ENCODE measurements at regions not wholly inside any gene's neighbourhood (a gene's known extent, or its start where the extent isn't known, plus 50 kb on each side); places are given as distances from the start of the nearest gene placed in this dataset.

DNA sequence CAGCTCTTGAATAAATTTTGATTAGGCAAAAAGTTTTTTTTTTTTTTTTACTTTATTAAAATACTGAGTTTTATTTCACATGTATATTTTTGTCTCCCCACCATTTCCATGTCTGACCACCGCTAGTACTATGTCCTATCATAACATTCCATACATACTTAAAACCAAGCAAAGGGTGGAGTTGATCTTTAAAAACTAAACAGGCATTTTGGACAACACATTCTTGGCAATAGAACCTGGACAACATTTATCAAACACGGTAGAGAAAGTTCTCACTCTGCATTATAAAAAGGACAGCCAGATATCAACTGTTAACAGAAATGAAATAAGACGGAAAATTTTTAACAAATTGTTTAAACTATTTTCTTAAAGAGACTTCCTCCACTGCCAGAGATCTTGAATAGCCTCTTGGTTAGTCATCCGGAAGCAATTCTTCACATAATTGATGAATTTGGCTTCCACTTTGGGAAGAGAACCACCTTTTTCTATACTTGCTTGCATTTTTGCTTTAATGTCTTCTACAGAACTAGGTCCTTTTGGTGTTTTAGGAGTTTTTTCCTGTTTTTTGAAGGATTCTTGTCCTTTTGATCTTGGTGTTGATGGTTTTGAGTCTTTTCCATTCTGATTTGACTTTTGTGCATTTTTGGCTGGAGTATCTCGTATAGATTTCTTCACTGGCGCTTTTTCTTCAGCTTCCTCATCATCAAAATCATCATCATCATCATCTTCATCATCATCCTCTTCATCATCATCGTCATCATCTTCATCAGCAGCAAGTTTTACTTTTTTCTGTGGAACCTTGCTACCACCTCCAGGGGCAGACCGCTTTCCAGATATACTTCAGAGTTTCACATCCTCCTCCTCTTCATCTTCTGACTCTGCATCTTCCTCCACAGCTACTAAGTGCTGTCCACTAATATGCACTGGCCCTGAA lies 58.7 kb downstream of the POU5F2 start:
- peak in 1 of 2 experiments; percentile 7 for DNase-seq

DNA sequence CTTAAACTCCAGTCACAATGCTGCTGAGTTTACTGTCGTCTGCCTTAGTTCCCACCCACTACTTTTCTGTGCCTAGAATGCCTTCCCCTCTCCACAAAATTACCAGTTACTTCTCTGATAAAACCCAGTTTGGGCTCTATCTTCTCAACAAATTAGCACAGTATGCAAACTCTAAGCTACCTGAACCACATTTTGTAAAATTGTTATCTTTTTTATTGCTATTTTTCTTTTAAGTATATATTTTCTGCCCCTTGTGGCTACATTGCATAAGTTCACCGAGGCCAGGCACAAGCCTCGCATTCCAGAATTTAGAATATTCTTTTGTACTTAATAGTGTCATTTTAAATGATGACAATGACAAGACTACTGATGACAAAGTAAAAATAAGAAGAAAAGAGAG lies 60.0 kb downstream of the POU5F2 start:
- DNase-seq, result no peak

DNA sequence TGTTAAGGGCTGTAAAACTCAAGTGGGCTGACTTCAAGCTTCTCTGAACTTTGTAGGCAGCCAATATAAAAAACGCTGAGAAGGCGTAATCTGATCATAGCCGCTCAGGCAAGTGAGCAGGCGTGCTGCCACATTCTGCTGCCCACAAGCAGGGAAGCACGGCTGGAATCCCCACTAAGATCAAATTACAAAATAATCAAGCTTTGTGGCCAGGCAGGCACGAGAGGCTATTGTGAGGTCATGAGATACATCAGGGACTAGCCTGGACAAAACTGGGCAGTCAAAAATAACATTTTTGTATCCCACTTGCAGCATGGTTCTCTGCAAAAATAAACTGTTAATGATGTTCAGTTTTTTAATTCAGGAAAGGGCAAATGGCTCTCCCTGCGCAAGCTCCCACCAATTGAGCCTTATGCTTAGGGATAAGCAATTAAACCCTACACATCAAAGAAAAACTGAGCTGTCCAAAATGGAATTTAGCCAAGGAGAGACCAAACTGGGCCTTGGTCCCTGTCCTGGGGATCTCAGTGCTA lies 64.0 kb downstream of the POU5F2 start:
- DNase-seq, result peak; percentile 27 to 57

DNA sequence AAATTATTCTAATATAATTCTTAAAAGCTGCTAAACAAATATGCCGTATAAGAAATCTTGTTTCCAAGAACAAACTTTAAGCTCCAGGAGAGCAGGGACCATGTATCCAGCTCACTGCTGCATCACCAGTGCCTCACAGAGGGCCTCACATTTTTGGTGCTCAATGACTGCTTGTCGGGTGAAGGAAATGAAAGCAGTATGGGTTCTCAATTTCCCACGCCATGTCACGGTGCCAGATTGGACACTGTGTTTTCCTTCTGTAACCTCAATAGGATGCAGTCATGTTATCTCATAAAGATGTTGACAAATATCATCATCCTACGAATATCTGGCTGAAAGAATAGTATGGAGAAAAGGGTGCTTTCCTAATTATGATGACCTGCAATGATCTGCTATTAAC lies 64.7 kb downstream of the POU5F2 start:
- no peak for DNase-seq

DNA sequence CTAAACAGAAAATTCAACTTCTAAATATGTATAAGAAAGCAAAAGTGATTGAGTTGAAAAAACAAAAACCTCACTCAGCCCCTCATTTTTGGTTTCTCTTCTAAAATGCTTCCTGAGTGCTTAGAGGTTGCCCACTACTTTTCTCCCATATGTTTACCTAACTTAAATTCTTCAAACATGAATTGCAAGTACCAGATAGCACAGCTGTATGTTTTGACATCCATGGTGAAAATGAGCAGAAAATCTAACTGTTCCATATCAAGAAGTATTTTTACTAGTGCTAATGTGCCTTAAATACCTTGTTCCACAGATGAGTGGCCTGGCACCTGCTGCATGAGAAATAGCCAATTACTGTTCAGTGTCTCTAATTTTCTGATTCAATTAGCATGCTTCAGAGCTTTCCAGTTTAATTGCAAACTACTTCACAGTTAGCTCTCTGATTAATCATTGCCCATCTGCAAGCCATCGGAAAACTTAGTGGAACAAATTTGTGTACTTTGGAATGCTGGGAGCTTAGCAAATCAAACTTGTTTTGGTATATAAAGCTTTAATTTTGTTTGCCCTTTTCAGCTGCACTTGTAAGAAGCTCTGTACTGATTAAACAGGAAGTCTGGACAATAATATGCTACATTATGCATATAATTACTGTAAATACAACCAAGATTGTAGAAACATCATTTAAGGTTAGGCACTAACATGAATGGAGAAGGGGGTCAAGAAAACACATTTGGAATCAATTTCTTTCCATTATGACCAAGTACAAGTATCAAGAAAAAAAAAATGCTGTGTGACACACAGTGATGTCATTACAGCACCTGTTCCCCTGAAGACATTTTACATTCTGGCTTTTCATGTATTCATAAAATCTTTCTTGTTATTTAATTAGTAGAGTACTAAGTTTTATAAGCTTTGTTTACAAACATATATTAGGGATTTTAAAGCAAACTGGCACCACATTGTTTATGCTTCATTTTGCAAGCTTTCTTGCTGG lies 65.6 kb downstream of the POU5F2 start:
- peak; percentile 41 to 87 for DNase-seq

DNA sequence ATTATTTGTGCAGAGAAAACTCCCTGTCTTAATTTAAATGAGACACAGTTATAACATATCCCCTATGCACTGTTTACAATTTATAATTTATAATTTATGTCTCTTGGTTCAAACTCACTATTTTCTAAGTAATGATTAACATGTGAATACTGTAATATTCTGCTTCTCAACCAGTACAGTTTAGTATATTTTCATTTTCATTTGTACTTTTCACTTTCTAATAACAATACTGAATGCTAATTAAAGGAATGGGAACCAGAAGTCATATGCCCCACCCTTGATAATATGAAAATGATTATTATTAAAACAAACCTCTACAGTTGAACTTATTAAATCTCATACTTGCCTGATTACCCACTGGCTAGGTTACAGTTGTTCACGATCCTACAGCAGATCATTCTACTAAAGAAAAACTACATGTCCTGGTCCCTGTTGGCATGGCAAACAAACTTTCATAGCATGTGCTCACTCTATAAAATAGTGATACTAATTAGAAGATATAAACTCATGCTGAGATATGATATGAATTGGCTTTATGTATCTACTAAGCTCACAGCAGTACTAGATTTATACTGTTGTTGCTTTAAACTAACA lies 66.4 kb downstream of the POU5F2 start:
- DNase-seq, result no peak

DNA sequence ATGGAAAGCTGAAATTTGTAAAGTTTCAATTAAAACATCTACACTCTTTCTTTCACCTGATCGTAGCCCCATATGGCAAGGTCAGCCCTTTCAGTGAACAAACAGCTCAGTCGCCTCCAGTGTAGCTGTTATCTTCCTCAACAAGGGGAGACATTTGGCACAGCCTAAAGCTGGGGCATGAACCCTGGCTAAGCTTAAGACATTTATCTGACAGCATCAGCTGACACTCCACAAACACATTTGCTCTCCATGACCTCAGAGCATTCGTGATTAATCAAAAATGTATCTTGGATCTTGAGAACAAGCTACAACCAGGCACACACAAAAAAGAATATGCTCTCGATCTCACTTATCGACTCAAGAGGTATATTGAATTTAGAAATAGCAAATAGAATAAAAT lies 67.3 kb downstream of the POU5F2 start:
- no peak for DNase-seq

DNA sequence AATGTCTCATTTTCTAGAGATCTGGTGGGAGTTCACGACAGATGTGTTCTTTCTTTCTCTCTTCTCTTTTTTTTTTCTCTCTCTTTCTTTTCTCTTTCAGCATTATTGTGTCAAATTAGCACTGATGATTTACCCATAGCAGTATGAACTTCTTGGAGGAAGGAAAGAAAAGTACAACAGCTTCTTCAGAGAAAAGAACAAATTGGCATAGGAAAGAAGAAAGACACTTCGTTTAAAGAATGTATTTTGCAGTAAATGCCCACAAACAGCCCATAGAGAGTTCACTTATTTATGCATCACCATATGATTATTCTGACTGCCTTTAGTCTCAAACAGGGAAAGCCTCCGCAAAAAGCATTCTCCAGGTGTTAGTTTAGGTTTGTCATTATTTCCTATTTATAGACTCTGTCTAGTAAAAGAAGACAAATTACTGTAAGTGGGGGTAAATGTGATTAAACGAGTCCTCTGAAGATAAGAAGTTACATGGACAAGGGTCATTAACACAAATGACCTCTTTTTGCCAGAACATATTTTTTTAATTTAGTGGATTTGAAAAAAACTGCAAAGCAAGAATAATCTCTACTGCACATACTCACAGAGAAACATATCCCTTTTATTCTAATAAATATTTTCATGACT lies 68.0 kb downstream of the POU5F2 start:
- peak in 1 of 2 experiments; percentile 2 for DNase-seq

DNA sequence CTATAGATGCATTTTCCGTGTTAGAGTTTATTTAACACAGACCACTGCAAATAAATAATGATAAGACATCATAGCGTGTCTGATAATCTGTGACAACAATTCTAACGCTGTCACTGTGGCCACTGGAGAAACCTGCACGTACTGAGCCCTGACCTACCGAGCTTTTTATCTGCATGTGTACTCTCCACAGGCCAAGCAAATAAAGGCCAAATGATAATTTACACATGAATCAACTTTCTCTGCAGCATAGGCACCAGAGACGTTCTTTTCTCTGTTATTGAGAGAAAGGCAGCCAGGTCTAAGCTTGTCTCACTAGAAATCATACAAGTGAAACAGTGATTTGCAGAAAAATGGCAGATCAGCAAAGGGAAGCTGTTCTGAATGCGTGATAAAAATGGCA lies 75.8 kb downstream of the POU5F2 start:
- peak; percentile 31 to 70 for DNase-seq

DNA sequence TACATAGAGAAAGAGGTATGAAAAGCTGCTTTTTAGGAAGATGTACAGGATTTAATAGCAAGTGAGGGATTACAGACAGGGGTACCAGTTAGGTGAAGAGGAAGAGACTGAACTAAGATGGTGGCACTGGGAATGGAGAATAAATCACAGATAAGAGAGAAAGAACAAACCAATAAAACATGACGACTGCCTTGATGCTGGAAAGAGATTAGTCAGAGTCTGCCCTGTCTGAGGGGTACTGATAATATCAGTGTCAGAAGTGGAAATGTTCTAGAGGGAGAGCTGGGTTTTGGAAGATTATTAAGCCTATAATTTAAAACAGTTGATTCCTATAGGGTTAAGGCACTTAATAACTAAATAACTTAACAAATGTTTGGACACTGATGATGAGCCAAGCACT lies 77.7 kb downstream of the NR2F1 start:
- no peak for DNase-seq

DNA sequence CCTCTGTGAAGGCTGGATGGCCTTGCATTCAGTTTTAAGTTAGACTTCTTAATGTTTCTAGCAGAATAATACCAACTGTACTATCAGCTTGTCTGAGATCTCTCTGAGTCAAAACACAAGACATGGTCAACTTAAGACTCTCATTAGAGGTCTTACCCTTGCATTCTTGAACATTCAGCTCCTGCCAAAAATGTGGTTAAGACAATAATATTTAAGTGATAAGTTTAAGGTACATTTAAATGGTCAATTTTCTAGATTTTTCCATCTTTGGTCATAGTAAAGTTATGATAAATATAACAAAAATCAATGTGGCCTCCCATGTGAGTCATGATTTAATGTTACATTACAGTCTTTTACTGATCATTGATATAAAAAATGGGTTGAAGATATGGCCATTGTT lies 75.0 kb downstream of the NR2F1 start:
- DNase-seq, result no peak

DNA sequence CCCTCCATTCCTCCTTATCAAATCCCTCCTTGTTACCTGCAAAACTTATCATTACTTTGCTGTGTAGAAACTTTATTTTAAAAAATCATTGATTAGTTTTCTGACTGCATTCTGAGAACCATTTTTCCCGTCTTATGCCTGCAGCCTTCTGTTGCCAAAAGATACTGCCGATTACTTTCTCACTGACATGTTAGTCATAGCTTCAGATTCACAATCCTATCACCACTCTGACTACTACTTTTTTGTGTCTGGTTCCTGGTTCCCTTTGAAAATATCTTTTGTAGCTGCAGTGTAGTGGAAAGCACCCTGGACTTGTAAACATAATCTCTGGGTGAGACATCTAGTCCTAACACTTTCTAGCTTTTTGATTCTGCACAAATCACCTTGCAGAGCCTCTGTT lies 71.7 kb downstream of the NR2F1 start:
- DNase-seq, result no peak

DNA sequence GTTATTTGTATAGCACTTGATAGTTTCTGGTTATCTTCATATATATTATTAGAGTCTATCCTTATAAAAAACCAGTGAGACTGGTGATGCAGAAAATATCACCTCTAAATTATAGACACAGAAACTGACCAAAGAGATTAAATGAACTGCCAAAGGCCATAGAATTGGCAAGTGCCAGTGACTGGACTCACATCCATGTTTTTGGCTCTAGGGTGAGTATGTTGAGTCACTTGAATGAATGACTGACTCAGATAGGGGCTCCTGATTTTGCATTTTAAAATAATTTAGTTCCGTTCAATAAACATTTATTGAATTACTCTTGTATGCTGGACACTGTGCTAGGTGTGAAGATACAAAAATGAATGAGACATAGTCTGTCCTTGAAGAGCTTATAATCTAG lies 70.7 kb downstream of the NR2F1 start:
- no peak for DNase-seq

DNA sequence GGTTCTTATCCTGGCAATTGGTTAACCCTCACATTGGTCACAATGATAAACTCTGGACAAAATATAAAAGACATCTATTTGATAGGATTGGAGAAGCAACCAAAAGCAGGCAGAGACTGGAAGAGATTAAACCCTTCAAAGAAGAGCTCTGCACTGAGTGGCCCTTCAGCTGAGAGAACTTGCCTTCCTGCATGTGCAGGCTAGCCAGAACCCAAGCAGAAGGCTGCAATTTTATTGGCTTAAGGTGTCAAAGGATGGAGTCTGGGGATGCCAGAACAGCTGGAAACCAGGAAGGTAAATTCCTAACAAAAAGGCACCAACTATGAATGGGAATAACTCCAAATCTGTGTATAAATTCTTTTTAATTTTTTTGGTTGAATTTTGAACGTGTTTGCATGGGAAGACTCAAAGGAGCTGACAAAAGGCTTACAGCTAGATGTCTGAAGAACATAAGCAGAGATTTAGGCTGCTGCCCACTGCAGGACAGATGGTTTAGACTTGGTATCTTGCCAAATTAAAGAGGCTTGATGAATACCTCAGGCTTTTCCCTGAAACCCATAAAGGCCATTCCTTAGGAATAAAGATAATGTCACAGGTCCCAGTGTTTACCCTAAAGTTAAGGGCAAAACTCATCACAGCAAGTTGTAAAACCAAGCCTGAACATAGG lies 66.3 kb downstream of the NR2F1 start:
- no peak for DNase-seq

DNA sequence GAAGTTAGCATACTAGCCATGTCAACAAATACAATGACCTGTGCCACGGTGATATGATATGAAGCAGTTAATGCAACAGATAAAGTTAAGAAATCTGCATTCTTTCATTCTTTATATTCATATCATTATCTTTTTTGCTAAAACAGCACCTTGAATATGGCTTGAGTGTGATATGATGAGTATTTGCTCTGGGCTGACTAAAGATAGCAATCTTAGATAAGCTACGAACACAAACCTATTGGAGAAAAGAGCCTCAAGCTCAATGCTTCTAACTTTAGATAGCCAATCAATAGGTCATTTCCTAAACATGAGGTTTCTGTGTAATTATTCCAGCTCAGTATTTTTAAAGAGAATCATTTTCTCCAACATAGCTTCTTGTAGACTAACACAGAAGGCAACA lies 61.7 kb downstream of the NR2F1 start:
- DNase-seq, result no peak
